ENCODE measurements at regions not wholly inside any gene's neighbourhood (a gene's known extent, or its start where the extent isn't known, plus 50 kb on each side); places are given as distances from the start of the nearest gene placed in this dataset.

DNA sequence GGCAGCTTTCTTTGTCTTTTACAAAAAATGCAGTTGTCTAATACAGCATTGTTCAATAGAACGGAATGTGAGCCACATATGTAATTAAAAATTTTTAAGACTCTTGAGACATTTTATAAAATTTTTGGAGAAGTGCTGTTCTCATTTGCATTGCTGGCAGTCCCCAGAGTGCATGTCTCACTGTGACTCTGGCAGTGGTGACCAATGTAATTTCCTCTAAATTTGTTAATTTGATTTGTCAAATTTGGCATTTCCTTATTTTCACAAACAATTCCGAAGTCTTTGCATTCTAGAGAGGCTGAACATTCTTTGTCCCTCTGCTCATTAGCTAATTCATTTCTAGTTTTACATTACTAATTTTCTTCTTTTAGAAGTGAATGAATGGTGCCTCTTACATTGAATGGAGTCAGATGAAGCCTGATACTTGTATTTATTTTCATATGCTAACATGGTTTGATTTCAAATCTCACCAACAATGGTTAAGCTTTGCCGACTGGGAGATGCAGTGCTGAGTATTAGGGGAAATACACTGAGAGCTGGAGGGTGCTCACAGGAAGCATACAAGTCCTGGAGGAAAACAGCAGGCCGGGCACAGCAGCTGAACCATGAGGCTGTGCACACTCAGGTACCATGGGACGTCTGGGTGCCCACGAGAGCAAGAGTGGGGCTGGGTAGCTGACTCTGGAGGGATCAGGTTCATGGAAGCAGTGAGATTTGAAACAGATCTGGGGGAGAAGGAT is 68.5 kb upstream of the ARMC2 start:
- no peak for DNase-seq

DNA sequence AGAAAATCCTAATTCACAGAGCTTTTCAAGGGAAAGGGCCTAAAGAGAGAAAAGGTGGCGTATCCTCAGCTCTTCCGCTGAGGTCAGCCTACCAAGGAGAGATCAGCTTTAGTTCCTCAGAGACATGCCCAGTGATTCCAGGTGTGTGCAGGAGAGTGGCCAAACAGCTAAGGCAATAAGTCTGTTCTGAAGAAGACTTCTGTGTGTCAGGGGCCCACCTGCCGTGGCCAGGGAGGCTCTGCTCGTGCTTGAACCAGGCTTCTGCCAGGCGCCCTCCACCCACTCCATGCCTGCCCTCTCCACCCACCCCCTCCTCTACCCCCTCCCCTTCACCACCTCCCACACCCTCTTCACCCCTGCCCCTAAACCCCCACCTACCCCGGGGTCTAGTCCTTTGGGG is 67.4 kb upstream of the ARMC2 start:
- no peak for DNase-seq

DNA sequence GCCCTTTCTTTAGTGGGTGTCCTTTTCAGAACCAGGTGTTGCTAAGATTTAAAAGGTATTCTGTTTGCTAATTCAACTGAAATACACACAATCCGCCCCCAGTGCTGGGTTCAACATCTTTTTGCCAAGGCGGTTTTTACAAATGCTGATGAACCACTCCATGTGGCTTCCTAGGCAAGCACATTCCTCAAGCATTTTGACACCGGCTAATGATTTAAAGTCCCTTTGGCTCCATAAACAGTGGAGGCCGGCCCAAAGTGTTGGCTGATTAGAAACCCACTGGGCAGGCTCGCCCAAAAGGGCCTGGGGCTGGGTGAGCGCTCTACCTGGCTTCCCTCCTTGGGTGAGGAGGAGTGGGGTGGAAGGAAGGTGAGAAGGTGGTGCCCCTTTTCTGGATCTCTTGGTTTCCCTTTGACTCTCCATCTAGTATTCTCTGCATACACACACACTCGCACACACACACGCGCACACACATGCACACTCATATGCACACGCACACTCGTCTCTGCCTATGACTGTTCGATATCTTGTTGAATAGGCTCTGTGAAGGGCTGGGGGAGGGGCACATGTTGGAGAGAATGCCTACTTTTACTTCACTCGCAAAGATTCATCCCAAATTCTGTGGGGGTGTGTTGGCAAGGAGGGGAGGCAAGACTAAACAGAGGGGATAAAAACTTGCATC is 66.7 kb upstream of the ARMC2 start:
- DNase-seq, result no peak

DNA sequence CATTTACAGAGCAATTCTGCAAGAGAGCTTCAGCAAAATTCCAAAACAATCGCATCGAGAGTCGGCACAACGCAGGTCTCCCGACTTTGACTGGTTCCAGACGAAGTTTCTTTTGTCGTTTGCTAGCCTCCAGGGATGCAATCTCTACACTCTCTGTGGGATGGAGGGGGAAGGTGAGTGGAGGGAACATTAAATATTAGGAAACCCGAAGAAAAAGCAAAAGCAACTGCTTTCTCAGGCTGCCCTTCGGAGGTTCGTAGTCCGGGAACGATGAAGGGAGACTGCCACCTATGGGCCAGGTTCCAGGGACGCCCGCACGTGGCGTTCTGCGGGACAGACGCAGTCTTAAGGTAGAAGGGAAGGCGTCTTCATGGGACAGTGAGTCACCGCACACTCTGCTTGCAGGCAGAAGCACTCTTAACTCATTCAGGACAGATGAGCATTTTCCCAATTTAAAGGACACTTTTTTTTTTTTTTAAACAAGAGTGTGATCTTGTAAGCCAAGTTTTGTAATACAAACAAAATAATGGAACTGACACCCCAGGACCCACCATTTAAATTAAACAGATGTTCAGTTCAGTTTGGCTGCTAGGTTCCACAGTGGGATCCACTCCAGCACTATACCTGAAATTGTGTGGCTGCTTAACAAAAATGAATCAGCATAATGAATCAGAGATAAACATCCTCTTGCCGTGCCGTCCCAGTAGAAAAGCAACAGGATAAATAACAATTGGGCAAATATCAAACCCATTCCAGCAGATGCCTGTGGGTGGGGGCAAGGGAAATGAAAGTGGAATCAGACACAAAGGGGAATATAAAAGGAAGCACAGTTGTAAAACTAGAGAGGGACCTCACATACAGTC is 65.8 kb upstream of the ARMC2 start:
- peak; percentile 72 for DNase-seq

DNA sequence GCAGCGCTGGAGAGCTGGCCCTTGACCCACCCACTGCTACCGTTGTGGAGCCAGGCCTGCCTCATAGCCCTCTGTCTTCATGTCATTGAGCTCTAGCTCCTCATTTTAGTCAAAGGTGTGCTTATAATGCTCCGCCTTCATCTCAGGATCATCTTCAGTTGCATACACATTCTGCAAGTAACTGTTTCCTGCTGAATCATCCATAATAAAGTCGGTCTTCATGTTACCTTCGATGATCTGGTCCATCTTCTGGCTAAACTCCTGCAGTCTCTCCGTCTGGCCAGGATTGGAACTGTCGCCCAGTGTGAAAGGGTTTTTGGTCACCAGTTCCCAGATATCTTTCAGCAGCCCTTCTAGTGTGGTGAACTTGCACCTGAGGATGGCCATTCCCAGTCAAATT is 62.6 kb upstream of the ARMC2 start:
- no peak for DNase-seq

DNA sequence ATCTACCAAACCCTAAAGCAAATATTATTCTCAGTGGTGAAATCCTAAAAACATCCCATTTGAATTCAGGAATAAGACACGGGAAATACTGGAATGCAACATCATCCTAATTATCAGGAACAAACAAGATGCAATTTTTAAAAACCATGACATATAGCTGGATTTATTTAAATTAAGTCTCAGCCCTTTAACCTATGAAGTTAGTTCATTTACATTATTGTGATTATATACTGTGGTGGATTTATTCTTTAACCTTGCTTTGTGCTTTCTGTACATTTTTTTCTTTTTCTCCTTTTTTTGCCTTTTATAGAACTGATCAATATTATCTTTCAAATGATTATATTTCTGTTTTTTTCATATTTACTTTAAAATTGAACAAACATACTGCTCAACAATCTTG is 59.8 kb upstream of the ARMC2 start:
- DNase-seq, result no peak

DNA sequence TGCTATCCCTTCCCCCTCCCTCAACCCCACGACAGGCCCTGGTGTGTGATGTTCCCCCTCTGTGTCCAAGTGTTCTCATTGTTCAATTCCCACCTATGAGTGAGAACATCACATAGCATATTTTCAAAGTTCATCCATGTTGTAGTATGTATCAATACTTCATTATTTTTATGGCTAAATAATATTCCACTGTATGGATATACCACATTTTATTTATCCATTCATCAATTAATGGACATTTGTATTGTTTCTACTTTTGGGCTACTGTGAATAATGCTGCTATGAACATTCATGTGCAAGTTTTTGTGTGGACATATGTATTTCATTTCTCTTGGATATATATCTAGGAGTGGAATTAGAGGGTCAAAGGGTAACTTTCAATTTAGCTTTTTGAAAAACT is 58.7 kb upstream of the ARMC2 start:
- DNase-seq, result no peak

DNA sequence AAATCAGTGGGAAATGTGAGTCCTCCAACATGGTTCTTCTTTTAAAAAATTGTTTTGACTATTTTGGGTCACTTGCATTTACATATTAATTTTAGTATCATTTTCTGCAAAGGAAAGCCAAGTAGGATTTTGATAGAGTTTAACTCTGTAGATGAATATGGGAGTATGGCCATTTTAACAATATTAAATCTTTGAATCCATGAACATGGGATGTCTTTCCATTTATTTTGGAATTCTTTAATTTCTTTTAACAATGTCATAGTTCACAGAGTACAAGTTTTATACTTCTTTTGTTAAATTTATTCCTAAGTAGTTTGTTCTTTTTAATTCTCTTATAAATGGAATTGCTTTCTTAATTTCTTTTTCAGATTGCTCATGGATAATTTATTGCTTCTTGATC is 56.5 kb upstream of the ARMC2 start:
- no peak for DNase-seq

DNA sequence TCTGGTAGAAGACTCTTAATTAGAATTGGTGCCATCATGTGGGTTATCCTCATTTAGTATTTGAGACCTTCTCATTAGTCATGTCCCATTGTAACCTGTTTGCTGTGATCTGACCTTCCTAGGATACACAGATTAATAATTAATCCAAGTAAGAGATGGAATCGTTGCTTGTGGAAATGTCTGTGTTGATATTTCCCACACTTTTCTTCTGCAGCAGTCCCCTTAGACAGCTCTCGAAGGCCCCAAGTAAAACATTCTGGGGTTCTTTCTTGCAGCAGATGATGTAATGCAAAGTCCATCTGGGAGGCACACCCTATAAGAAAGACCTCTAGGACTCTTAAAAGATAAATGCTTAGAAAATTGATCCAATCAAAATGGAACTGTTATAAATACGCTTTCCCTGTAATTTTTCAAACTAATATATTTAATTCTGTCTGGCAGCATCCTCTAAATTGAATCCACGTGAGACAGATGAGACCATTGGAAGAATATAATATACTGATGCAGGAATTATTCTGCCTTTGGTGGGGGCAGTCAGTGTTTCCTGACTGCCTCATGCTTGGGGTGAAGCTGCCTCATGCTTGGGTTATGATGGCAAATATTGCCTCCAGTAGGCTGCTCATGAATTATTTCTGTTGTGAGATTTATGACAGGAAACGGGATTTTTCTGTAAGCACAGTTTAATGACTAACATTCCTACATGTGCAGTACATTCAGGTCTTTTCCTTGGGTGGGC is 54.5 kb upstream of the ARMC2 start:
- no peak for DNase-seq

DNA sequence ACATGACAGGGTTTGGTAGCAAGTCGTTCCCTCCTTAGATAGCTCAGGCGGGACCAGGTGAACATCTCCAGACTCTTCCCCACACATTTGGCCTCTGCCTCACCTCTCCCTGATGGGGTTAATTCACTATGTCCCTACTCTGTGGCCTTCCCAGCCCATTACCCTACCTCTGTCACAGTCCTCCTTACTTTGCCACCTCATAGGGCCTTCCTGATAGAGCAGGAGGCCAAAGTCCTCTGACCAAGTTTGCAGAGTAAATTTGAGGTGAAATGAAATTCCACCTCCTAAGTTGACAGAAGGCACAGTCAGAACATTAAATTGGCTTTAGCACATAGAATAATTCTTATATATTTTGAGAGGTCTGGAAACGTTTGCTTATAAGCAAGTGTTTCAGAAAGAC is 53.1 kb upstream of the ARMC2 start:
- no peak for DNase-seq

DNA sequence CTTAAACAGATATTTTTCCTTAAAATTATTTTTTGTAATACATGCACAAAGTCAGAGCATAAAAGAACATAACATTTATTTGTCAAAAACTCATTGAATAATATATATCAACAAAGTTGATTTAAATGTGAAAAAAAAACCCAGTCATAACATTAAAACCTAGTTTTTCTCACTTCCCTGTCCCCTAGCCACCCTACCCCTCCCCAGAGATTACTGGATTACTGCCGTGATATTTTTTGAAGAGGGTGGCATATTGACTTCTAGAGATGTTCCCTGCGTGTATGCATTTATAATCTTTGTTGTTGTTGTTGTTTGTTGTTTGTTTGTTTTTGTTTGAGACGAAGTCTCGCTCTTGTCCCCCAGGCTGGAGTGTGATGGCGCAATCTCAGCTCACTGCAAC is 52.4 kb upstream of the ARMC2 start:
- no peak for DNase-seq

DNA sequence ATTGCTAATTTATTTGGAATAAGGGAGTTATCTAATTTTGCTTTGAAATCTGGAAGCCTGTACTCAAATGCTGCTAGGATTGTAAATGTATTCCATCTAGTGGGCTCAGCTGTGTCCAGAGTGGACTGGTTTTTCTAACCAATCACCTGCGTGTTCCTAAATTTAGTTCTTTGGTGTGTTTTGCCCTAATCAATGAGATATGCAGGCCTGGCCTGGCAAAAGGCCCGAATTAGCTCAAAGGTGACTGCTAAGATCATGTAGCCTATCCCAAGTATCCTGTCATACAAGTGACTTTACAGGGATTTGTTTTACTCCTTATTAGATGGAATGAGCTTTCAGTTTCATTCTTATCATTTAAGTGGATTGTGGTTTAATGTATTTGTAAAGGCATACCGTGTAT is 51.3 kb upstream of the ARMC2 start:
- DNase-seq, result no peak

DNA sequence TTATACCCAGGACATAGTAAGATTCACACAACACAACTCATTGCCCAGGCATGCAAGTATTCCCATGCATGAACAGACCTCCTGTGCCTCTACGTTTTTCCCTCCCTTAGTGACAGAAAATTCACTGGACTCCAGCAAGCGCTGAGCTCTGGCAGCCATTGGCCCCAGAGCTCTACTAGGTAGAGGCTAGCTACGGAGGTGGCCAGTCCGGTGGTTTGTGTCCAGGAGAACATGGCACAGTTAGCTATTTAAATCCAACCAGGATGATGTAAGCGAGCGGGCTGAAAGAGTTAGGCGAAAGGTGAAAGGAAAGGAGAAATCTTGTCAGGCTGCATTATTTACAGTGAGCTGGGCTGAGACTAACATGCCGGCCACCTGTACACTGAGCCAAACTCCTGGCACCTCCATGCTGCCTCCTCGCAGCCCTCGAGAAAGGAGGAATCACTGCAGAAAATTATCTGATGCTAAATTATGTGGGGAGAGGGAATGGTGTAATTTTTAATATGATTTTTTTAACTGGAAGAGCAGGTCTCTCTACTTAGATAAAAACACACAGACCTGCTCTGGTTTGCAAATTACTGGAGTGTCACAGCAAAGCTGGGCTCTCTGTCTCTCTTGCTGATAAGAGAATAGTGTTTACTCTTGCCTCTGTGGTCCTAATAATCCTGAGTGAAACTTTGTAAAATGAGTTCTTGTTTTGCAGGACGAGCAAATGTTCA is 50.1 kb upstream of the ARMC2 start:
- no peak for DNase-seq
